Fibroblast of upper back skin (primary cell): ENCODE measurements at regions not wholly inside any gene's neighbourhood (a gene's known extent, or its start where the extent isn't known, plus 50 kb on each side); places are given as distances from the start of the nearest gene placed in this dataset.

Experiments
- DNase-seq: peaks from one replicate; pipeline ENCODE4 v3.0.0-alpha.2; 2013

GRCh38 chr5:14011089-14012020, 66.9 kb upstream of the DNAH5 start:
- DNase-seq: peak; percentile 88

GRCh38 chr5:14009575-14009974, 65.1 kb upstream of the DNAH5 start:
- DNase-seq: no peak

GRCh38 chr5:14008819-14009311, 64.4 kb upstream of the DNAH5 start:
- no peak for DNase-seq

- DNase-seq: no peak
Observed at GRCh38 chr5:14006823-14007520, 62.5 kb upstream of the DNAH5 start.

- DNase-seq: peak; percentile 82
Observed at GRCh38 chr5:14004598-14005394, 60.3 kb upstream of the DNAH5 start.

- no peak for DNase-seq
Observed at GRCh38 chr5:14003936-14004335, 59.4 kb upstream of the DNAH5 start.

- no peak for DNase-seq
Observed at GRCh38 chr5:14003513-14003912, 59.0 kb upstream of the DNAH5 start.

GRCh38 chr5:13998254-13998653, 53.8 kb upstream of the DNAH5 start:
- no peak for DNase-seq

- DNase-seq: no peak
Observed at GRCh38 chr5:13997514-13997913, 53.0 kb upstream of the DNAH5 start.

GRCh38 chr5:13994621-13995253, 50.2 kb upstream of the DNAH5 start:
- peak; percentile 34 for DNase-seq
